RPMI7951 (cell line): ENCODE measurements at regions not wholly inside any gene's neighbourhood (a gene's known extent, or its start where the extent isn't known, plus 50 kb on each side); places are given as distances from the start of the nearest gene placed in this dataset.
A peak's percentile ranks its signal among the peaks of the same experiment; 100 is the strongest.
"Not testable (repeated sequence)": the region's sequence is repeated elsewhere in the genome, so short reads cannot be mapped to it uniquely, and the experiment has no call there.

Experiments used
- DNase-seq: peaks from one replicate; pipeline ENCODE4 v3.0.0-alpha.2; 2012; ENCODE audit warnings: low read depth

GRCh38 chr6:156194981-156195380 is 582.2 kb upstream of the ARID1B start:
- no peak for DNase-seq

- DNase-seq = no peak
Observed at GRCh38 chr6:156193381-156193780, 583.8 kb upstream of the ARID1B start.

- no peak for DNase-seq
Observed at GRCh38 chr6:156191895-156192294, 585.3 kb upstream of the ARID1B start.

GRCh38 chr6:156191390-156191789 is 585.8 kb upstream of the ARID1B start:
- DNase-seq = not testable (repeated sequence)

- no peak for DNase-seq
Observed at GRCh38 chr6:156190270-156190669, 586.9 kb upstream of the ARID1B start.

- no peak for DNase-seq
Observed at GRCh38 chr6:156189714-156190113, 587.5 kb upstream of the ARID1B start.

- no peak for DNase-seq
Observed at GRCh38 chr6:156189195-156189594, 588.0 kb upstream of the ARID1B start.

- DNase-seq = no peak
Observed at GRCh38 chr6:156185113-156185512, 592.1 kb upstream of the ARID1B start.

GRCh38 chr6:156183678-156184077 is 593.5 kb upstream of the ARID1B start:
- no peak for DNase-seq

- no peak for DNase-seq
Observed at GRCh38 chr6:156182356-156182755, 594.8 kb upstream of the ARID1B start.

GRCh38 chr6:156181506-156181905 is 595.7 kb upstream of the ARID1B start:
- DNase-seq = no peak

- peak; percentile 22 for DNase-seq
Observed at GRCh38 chr6:156175971-156176421, 601.2 kb upstream of the ARID1B start.

- no peak for DNase-seq
Observed at GRCh38 chr6:156175433-156175832, 601.7 kb upstream of the ARID1B start.

GRCh38 chr6:156174031-156174890 is 602.9 kb upstream of the ARID1B start:
- peak; percentile 35 for DNase-seq

GRCh38 chr6:156169371-156169770 is 607.8 kb upstream of the ARID1B start:
- DNase-seq = no peak

- peak; percentile 32 for DNase-seq
Observed at GRCh38 chr6:156167625-156168071, 609.5 kb upstream of the ARID1B start.

GRCh38 chr6:156167016-156167624 is 610.1 kb upstream of the ARID1B start:
- peak; percentile 34 for DNase-seq

GRCh38 chr6:156166093-156166492 is 611.1 kb upstream of the ARID1B start:
- DNase-seq = no peak

GRCh38 chr6:156164701-156165452 is 612.3 kb upstream of the ARID1B start:
- no peak for DNase-seq

GRCh38 chr6:156163311-156163710 is 613.9 kb upstream of the ARID1B start:
- DNase-seq = no peak

- no peak for DNase-seq
Observed at GRCh38 chr6:156161471-156161870, 615.7 kb upstream of the ARID1B start.

GRCh38 chr6:156160795-156161165 is 616.4 kb upstream of the ARID1B start:
- no peak for DNase-seq
